ENCODE measurements at regions not wholly inside any gene's neighbourhood (a gene's known extent, or its start where the extent isn't known, plus 50 kb on each side); places are given as distances from the start of the nearest gene placed in this dataset.

- no peak overlapping the region for H3K27ac ChIP-seq (ENCODE audit: low read depth in 1 of 2, low read length in 1 of 2)
- no peaks in the 10 kb centered on the region for H3K4me1 ChIP-seq (ENCODE audit: control insufficient read depth in 5 of 5, insufficient read depth in 5 of 5, low read length in 5 of 5)
- H3K4me3 ChIP-seq = no peak overlapping the region
- 94 to 100% methylated on average over 1 of the region's 1 CpG for WGBS, 2 donors
- no peak for TF ChIP-seq CTCF (IDR thresholded peaks at IDR 0.05; ENCODE audit: control extremely low read depth, extremely low read depth)
- no peak for ATAC-seq (ENCODE audit: insufficient read depth, low FRiP score)
- no peaks in the 10 kb centered on the region for H3K36me3 ChIP-seq (ENCODE audit: control insufficient read depth in 4 of 4, insufficient read depth in 4 of 4, low read length in 4 of 4)
- no peaks in the 10 kb centered on the region for H3K27me3 ChIP-seq (ENCODE audit: control insufficient read depth in 3 of 3, insufficient read depth in 3 of 3, low read length in 2 of 3)
- DNase-seq = no peak
- H3K9ac ChIP-seq (ENCODE audit: insufficient read depth in 1 of 2, low read length in 2 of 2) = no peak overlapping the region
- H3K9me3 ChIP-seq (ENCODE audit: control insufficient read depth in 4 of 4, insufficient read depth in 3 of 4, low read length in 3 of 4) = no peaks in the 10 kb centered on the region
Observed at GRCh38 chr12:102736328-102736727, 180.7 kb downstream of the PAH start.

- no peak for DNase-seq
Observed at GRCh38 chr12:102735104-102735503, 181.9 kb downstream of the PAH start.

GRCh38 chr12:102730996-102731395, 186.0 kb downstream of the PAH start:
- H3K9me3 ChIP-seq (ENCODE audit: control insufficient read depth in 4 of 4, insufficient read depth in 3 of 4, low read length in 3 of 4) = no peaks in the 10 kb centered on the region
- no peak for TF ChIP-seq CTCF (IDR thresholded peaks at IDR 0.05; ENCODE audit: control extremely low read depth, extremely low read depth)
- no peaks in the 10 kb centered on the region for H3K4me1 ChIP-seq (ENCODE audit: control insufficient read depth in 5 of 5, insufficient read depth in 5 of 5, low read length in 5 of 5)
- 82 to 85% methylated on average over 8 of the region's 8 CpGs for WGBS, 2 donors
- H3K27ac ChIP-seq (ENCODE audit: low read depth in 1 of 2, low read length in 1 of 2) = no peak overlapping the region
- no peak for ATAC-seq (ENCODE audit: insufficient read depth, low FRiP score)
- H3K36me3 ChIP-seq (ENCODE audit: control insufficient read depth in 4 of 4, insufficient read depth in 4 of 4, low read length in 4 of 4) = no peaks in the 10 kb centered on the region
- H3K27me3 ChIP-seq (ENCODE audit: control insufficient read depth in 3 of 3, insufficient read depth in 3 of 3, low read length in 2 of 3) = peaks cover 0 to 3% (median 0%) of the 10 kb centered on the region in 3 donors
- H3K9ac ChIP-seq (ENCODE audit: insufficient read depth in 1 of 2, low read length in 2 of 2) = no peak overlapping the region
- H3K4me3 ChIP-seq = no peak overlapping the region
- DNase-seq = no peak

More at GRCh38 chr12:102735104-102735503, 181.9 kb downstream of the PAH start:
- H3K4me3 ChIP-seq = no peak overlapping the region
- no peak overlapping the region for H3K27ac ChIP-seq (ENCODE audit: low read depth in 1 of 2, low read length in 1 of 2)
- no peaks in the 10 kb centered on the region for H3K9me3 ChIP-seq (ENCODE audit: control insufficient read depth in 4 of 4, insufficient read depth in 3 of 4, low read length in 3 of 4)
- no peak for ATAC-seq (ENCODE audit: insufficient read depth, low FRiP score)
- H3K9ac ChIP-seq (ENCODE audit: insufficient read depth in 1 of 2, low read length in 2 of 2) = no peak overlapping the region
- no peaks in the 10 kb centered on the region for H3K4me1 ChIP-seq (ENCODE audit: control insufficient read depth in 5 of 5, insufficient read depth in 5 of 5, low read length in 5 of 5)
- H3K27me3 ChIP-seq (ENCODE audit: control insufficient read depth in 3 of 3, insufficient read depth in 3 of 3, low read length in 2 of 3) = no peaks in the 10 kb centered on the region
- H3K36me3 ChIP-seq (ENCODE audit: control insufficient read depth in 4 of 4, insufficient read depth in 4 of 4, low read length in 4 of 4) = no peaks in the 10 kb centered on the region
- 51 to 63% methylated on average over 3 of the region's 3 CpGs for WGBS, 2 donors
- no peak for TF ChIP-seq CTCF (IDR thresholded peaks at IDR 0.05; ENCODE audit: control extremely low read depth, extremely low read depth)
